ENCODE measurements at regions not wholly inside any gene's neighbourhood (a gene's known extent, or its start where the extent isn't known, plus 50 kb on each side); places are given as distances from the start of the nearest gene placed in this dataset.
"Not testable (repeated sequence)": the region's sequence is repeated elsewhere in the genome, so short reads cannot be mapped to it uniquely, and the experiment has no call there.

DNA sequence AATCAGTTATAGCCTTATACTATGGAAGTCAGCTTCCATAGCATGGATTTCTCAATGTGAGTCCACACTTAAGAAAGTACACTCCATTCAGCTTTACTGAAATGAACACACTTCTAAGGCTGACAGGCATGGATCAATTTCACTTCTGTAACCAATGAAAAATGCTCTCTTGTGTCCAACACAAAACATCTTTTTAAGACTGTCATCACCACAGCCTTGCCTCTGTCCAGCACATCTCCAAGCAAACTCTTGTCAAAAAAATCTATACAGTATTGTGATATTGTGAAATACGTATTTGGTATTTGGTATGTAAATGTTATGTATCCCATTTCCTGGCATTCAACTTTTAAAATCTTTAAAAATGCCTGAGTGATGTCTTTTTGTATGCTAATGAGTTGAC is 208.7 kb downstream of the RAP2B start:
- H3K27ac ChIP-seq (ENCODE audit: insufficient read depth in 1 of 2, low read depth in 1 of 2, low read length in 2 of 2, poor library complexity in 1 of 2, severe bottlenecking in 2 of 2), result no peak overlapping the region
- peaks cover 0 to 7% (median 3%) of the 10 kb centered on the region in 5 experiments for H3K9me3 ChIP-seq (ENCODE audit: control extremely low read depth in 1 of 5, control insufficient read depth in 4 of 5, insufficient read depth in 2 of 5, low read depth in 1 of 5, low read length in 4 of 5)
- WGBS (ENCODE audit: insufficient coverage), result no CpG with 5 or more reads among the region's 1 CpG
- H3K4me1 ChIP-seq (ENCODE audit: control extremely low read depth in 1 of 4, control insufficient read depth in 4 of 4, insufficient read depth in 4 of 4, low read length in 3 of 4), result peaks cover 0 to 30% (median 5%) of the 10 kb centered on the region in 4 experiments
- no peak overlapping the region for H3K4me3 ChIP-seq (ENCODE audit: control insufficient read depth in 1 of 7, extremely low read depth in 1 of 7, insufficient read depth in 4 of 7, low read depth in 2 of 7, low read length in 6 of 7)
- H3K27me3 ChIP-seq (replicated peaks in 2 of 5; ENCODE audit: control insufficient read depth in 4 of 5, insufficient read depth in 5 of 5, low read length in 4 of 5), result no peaks in the 10 kb centered on the region
- POLR2A ChIA-PET, result no interaction called here
- H3K36me3 ChIP-seq (ENCODE audit: control insufficient read depth in 4 of 4, insufficient read depth in 4 of 4, low read length in 3 of 4), result no peaks in the 10 kb centered on the region
- no peak for DNase-seq
- CTCF ChIA-PET, result no interaction called here

DNA sequence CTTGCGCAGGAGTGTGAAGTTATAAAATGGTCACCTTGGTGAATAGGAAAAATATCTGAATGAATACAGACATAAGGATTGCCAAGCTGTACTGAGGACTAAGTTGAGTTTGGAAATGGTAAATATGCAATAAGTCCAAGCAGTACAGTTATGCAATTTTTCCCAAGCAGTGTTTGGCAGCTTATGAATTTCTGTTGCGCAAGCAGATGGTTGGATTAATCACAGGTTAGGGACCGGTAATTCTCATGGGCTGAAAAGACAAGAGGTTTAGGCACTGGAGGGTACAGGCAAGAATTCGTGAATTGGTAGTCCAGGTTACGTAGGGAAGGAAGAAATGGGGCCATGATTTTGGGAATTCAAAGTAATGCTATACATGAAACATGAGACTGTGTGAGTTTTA is 210.3 kb downstream of the RAP2B start:
- CTCF ChIA-PET, result no interaction called here
- no peak overlapping the region for H3K27ac ChIP-seq (ENCODE audit: insufficient read depth in 1 of 2, low read depth in 1 of 2, low read length in 2 of 2, poor library complexity in 1 of 2, severe bottlenecking in 2 of 2)
- 92% methylated on average over 5 of the region's 5 CpGs for WGBS (ENCODE audit: insufficient coverage)
- peaks cover 0 to 30% (median 5%) of the 10 kb centered on the region in 4 experiments for H3K4me1 ChIP-seq (ENCODE audit: control extremely low read depth in 1 of 4, control insufficient read depth in 4 of 4, insufficient read depth in 4 of 4, low read length in 3 of 4)
- POLR2A ChIA-PET, result no interaction called here
- H3K4me3 ChIP-seq (ENCODE audit: control insufficient read depth in 1 of 7, extremely low read depth in 1 of 7, insufficient read depth in 4 of 7, low read depth in 2 of 7, low read length in 6 of 7), result no peak overlapping the region
- DNase-seq, result peak in 1 of 3 donors; percentile 11
- H3K9me3 ChIP-seq (ENCODE audit: control extremely low read depth in 1 of 5, control insufficient read depth in 4 of 5, insufficient read depth in 2 of 5, low read depth in 1 of 5, low read length in 4 of 5), result peaks cover 0 to 7% (median 3%) of the 10 kb centered on the region in 5 experiments
- no peaks in the 10 kb centered on the region for H3K27me3 ChIP-seq (replicated peaks in 2 of 5; ENCODE audit: control insufficient read depth in 4 of 5, insufficient read depth in 5 of 5, low read length in 4 of 5)
- H3K36me3 ChIP-seq (ENCODE audit: control insufficient read depth in 4 of 4, insufficient read depth in 4 of 4, low read length in 3 of 4), result no peaks in the 10 kb centered on the region

DNA sequence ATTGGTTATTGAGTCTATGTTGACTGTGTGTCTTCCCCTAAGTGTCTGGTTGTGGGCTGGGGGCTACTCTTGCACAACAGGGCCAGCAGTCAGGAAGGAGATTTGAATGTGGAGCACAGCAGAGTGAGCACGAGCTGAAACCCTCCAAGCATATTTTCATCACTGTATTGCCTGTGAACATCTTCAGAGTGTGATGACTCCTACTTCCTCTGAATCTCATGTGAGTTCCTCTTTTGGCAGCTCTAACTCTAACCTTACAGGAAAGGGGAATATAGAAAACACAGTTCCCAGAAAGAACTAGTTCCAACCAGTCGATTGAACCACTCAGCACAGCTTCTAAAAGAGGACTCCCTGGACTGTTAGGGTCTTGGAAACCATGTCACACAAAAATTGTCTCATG is 211.6 kb downstream of the RAP2B start:
- H3K4me1 ChIP-seq (ENCODE audit: control extremely low read depth in 1 of 4, control insufficient read depth in 4 of 4, insufficient read depth in 4 of 4, low read length in 3 of 4), result peaks cover 0 to 30% (median 5%) of the 10 kb centered on the region in 4 experiments
- WGBS (ENCODE audit: insufficient coverage), result 20% methylated on average over 1 of the region's 2 CpGs
- H3K27me3 ChIP-seq (replicated peaks in 2 of 5; ENCODE audit: control insufficient read depth in 4 of 5, insufficient read depth in 5 of 5, low read length in 4 of 5), result no peaks in the 10 kb centered on the region
- no peaks in the 10 kb centered on the region for H3K36me3 ChIP-seq (ENCODE audit: control insufficient read depth in 4 of 4, insufficient read depth in 4 of 4, low read length in 3 of 4)
- POLR2A ChIA-PET, result interaction anchor here (0.6 kb wide), 1 partner anchor 32 kb away, joined by 3 read pairs; no protein-coding TSS in a partner anchor
- peaks cover 0 to 7% (median 3%) of the 10 kb centered on the region in 5 experiments for H3K9me3 ChIP-seq (ENCODE audit: control extremely low read depth in 1 of 5, control insufficient read depth in 4 of 5, insufficient read depth in 2 of 5, low read depth in 1 of 5, low read length in 4 of 5)
- no peak overlapping the region for H3K4me3 ChIP-seq (ENCODE audit: control insufficient read depth in 1 of 7, extremely low read depth in 1 of 7, insufficient read depth in 4 of 7, low read depth in 2 of 7, low read length in 6 of 7)
- H3K27ac ChIP-seq (ENCODE audit: insufficient read depth in 1 of 2, low read depth in 1 of 2, low read length in 2 of 2, poor library complexity in 1 of 2, severe bottlenecking in 2 of 2), result no peak overlapping the region
- DNase-seq, result peak; percentile 13 to 70 (median 57)
- CTCF ChIA-PET, result no interaction called here

DNA sequence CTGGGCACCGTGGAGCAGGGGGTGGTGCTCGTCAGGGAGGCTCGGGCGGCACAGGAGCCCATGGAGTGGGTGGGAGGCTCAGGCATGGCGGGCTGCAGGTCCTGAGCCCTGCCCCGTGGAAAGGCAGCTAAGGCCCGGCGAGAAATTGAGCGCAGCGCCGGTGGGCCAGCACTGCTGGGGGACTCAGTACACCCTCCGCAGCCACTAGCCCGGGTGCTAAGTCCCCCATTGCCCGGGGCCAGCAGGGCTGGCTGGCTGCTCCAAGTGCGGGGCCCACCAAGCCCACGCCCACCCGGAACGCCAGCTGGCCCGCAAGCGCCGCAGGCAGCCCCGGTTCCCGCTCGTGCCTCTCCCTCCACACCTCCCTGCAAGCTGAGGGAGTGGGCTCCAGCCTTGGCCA is 216.3 kb downstream of the RAP2B start:
- WGBS (ENCODE audit: insufficient coverage), result no CpG with 5 or more reads among the region's 24 CpGs
- H3K36me3 ChIP-seq (ENCODE audit: control insufficient read depth in 4 of 4, insufficient read depth in 4 of 4, low read length in 3 of 4); H3K27ac ChIP-seq (ENCODE audit: insufficient read depth in 1 of 2, low read depth in 1 of 2, low read length in 2 of 2, poor library complexity in 1 of 2, severe bottlenecking in 2 of 2); CTCF ChIA-PET; H3K27me3 ChIP-seq (replicated peaks in 2 of 5; ENCODE audit: control insufficient read depth in 4 of 5, insufficient read depth in 5 of 5, low read length in 4 of 5); H3K9me3 ChIP-seq (ENCODE audit: control extremely low read depth in 1 of 5, control insufficient read depth in 4 of 5, insufficient read depth in 2 of 5, low read depth in 1 of 5, low read length in 4 of 5); H3K4me3 ChIP-seq (ENCODE audit: control insufficient read depth in 1 of 7, extremely low read depth in 1 of 7, insufficient read depth in 4 of 7, low read depth in 2 of 7, low read length in 6 of 7); DNase-seq; POLR2A ChIA-PET: not testable (repeated sequence)
- peaks cover 0 to 14% (median 5%) of the 10 kb centered on the region in 4 experiments for H3K4me1 ChIP-seq (ENCODE audit: control extremely low read depth in 1 of 4, control insufficient read depth in 4 of 4, insufficient read depth in 4 of 4, low read length in 3 of 4)

DNA sequence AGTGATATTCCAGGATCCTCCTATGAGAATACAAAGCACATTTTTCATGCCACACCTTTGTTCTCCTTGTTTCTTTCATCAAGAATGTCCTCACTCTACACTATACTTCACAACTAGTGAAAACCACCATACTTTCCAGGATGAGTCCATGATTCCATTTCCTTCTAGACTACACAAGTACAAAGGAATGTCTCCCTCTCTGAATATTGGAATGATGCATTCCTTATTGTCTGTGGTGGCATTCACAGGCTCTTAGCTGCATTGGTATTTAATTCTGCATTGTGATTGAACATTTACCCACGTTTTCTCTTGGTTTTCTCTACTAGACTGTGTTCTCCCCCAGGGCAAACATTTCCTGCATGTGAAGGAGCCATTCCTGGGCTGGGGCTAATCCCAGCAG is 217.5 kb downstream of the RAP2B start:
- DNase-seq, result no peak
- H3K27ac ChIP-seq (ENCODE audit: insufficient read depth in 1 of 2, low read depth in 1 of 2, low read length in 2 of 2, poor library complexity in 1 of 2, severe bottlenecking in 2 of 2), result no peak overlapping the region
- H3K4me3 ChIP-seq (ENCODE audit: control insufficient read depth in 1 of 7, extremely low read depth in 1 of 7, insufficient read depth in 4 of 7, low read depth in 2 of 7, low read length in 6 of 7), result no peak overlapping the region
- peaks cover 0 to 2% (median 0%) of the 10 kb centered on the region in 5 experiments for H3K27me3 ChIP-seq (replicated peaks in 2 of 5; ENCODE audit: control insufficient read depth in 4 of 5, insufficient read depth in 5 of 5, low read length in 4 of 5)
- ChIA-PET CTCF (interaction anchor here (1.5 kb wide), 1 partner anchor 14 kb away, joined by 3 read pairs; no protein-coding TSS in a partner anchor), POLR2A (no interaction called here)
- H3K4me1 ChIP-seq (ENCODE audit: control extremely low read depth in 1 of 4, control insufficient read depth in 4 of 4, insufficient read depth in 4 of 4, low read length in 3 of 4), result peaks cover 0 to 3% (median 0%) of the 10 kb centered on the region in 4 experiments
- 88% methylated on average over 1 of the region's 1 CpG for WGBS (ENCODE audit: insufficient coverage)
- no peaks in the 10 kb centered on the region for H3K9me3 ChIP-seq (ENCODE audit: control extremely low read depth in 1 of 5, control insufficient read depth in 4 of 5, insufficient read depth in 2 of 5, low read depth in 1 of 5, low read length in 4 of 5)
- no peaks in the 10 kb centered on the region for H3K36me3 ChIP-seq (ENCODE audit: control insufficient read depth in 4 of 4, insufficient read depth in 4 of 4, low read length in 3 of 4)

DNA sequence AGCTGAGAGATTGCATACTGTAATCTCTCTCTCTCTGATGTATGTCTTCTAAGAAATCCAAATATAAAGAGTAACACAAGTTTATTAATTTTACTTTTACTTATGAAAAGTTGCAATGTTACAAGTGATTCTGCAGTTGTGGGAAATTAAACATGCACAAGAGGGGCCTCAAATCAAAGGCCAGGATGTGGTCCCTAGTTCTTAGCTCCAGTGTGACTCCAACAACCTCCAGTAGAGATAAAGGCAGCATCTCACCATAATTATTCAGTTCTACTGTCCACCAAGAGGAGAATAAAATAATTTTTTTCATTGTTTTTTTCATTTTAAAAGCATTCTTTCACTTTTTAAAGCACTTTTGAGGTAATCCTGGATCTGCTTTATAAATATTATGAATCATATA is 223.3 kb downstream of the RAP2B start:
- H3K4me1 ChIP-seq (ENCODE audit: control extremely low read depth in 1 of 4, control insufficient read depth in 4 of 4, insufficient read depth in 4 of 4, low read length in 3 of 4), result no peaks in the 10 kb centered on the region
- H3K27ac ChIP-seq (ENCODE audit: insufficient read depth in 1 of 2, low read depth in 1 of 2, low read length in 2 of 2, poor library complexity in 1 of 2, severe bottlenecking in 2 of 2), result no peak overlapping the region
- no peak overlapping the region for H3K4me3 ChIP-seq (ENCODE audit: control insufficient read depth in 1 of 7, extremely low read depth in 1 of 7, insufficient read depth in 4 of 7, low read depth in 2 of 7, low read length in 6 of 7)
- ChIA-PET POLR2A (interaction anchor here (0.5 kb wide), 1 partner anchor 57 kb away, joined by 4 read pairs; no protein-coding TSS in a partner anchor), CTCF (no interaction called here)
- H3K9me3 ChIP-seq (ENCODE audit: control extremely low read depth in 1 of 5, control insufficient read depth in 4 of 5, insufficient read depth in 2 of 5, low read depth in 1 of 5, low read length in 4 of 5), result no peaks in the 10 kb centered on the region
- DNase-seq, result no peak
- H3K27me3 ChIP-seq (replicated peaks in 2 of 5; ENCODE audit: control insufficient read depth in 4 of 5, insufficient read depth in 5 of 5, low read length in 4 of 5), result no peaks in the 10 kb centered on the region
- no peaks in the 10 kb centered on the region for H3K36me3 ChIP-seq (ENCODE audit: control insufficient read depth in 4 of 4, insufficient read depth in 4 of 4, low read length in 3 of 4)

DNA sequence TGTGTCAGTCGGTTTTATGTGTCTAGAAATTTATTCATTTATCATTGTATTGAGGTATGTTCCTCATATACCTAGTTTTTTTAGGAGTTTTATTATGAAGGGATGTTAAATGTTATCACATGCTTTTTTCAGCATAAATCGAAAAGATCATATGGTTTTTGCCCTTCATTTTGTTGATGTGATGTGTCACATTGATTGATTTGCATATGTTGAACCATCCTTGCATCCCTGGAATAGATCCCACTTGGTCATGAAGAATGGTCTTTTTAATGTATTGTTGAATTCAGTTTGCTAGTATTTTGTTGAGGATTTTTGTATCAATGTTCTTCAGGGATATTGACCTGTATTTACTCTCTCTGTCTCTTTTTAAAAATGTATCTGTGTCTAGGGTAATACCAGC is 230.3 kb downstream of the RAP2B start:
- H3K4me1 ChIP-seq (ENCODE audit: control extremely low read depth in 1 of 4, control insufficient read depth in 4 of 4, insufficient read depth in 4 of 4, low read length in 3 of 4), result no peaks in the 10 kb centered on the region
- peaks cover 2 to 35% (median 6%) of the 10 kb centered on the region in 5 experiments for H3K9me3 ChIP-seq (ENCODE audit: control extremely low read depth in 1 of 5, control insufficient read depth in 4 of 5, insufficient read depth in 2 of 5, low read depth in 1 of 5, low read length in 4 of 5)
- 100% methylated on average over 1 of the region's 2 CpGs for WGBS (ENCODE audit: insufficient coverage)
- H3K36me3 ChIP-seq (ENCODE audit: control insufficient read depth in 4 of 4, insufficient read depth in 4 of 4, low read length in 3 of 4), result no peaks in the 10 kb centered on the region
- no peak overlapping the region for H3K27ac ChIP-seq (ENCODE audit: insufficient read depth in 1 of 2, low read depth in 1 of 2, low read length in 2 of 2, poor library complexity in 1 of 2, severe bottlenecking in 2 of 2)
- CTCF ChIA-PET, result no interaction called here
- no peaks in the 10 kb centered on the region for H3K27me3 ChIP-seq (replicated peaks in 2 of 5; ENCODE audit: control insufficient read depth in 4 of 5, insufficient read depth in 5 of 5, low read length in 4 of 5)
- POLR2A ChIA-PET, result no interaction called here
- no peak for DNase-seq
- H3K4me3 ChIP-seq (ENCODE audit: control insufficient read depth in 1 of 7, extremely low read depth in 1 of 7, insufficient read depth in 4 of 7, low read depth in 2 of 7, low read length in 6 of 7), result no peak overlapping the region
